OCI-LY7 (cell line): ENCODE measurements at regions not wholly inside any gene's neighbourhood (a gene's known extent, or its start where the extent isn't known, plus 50 kb on each side); places are given as distances from the start of the nearest gene placed in this dataset.

Source experiments
- CTCF ChIP-seq: fragments of 200-600 bp; sonication (generic); conservative IDR thresholded peaks from 2 replicates; pipeline ENCODE4 v1.5.1; 2014; ENCODE audit warnings: mild to moderate bottlenecking, antibody characterized with exemption, low read length, moderate library complexity, mixed read lengths
- EZH2phosphoT487 ChIP-seq: fragments of 200-600 bp; sonication (generic); IDR thresholded peaks from 2 replicates; pipeline ENCODE4 v1.6.1; 2018; ENCODE audit warnings: low read depth, borderline replicate concordance, mild to moderate bottlenecking, mixed run types, antibody characterized with exemption, low read length, moderate library complexity, mixed read lengths

DNA sequence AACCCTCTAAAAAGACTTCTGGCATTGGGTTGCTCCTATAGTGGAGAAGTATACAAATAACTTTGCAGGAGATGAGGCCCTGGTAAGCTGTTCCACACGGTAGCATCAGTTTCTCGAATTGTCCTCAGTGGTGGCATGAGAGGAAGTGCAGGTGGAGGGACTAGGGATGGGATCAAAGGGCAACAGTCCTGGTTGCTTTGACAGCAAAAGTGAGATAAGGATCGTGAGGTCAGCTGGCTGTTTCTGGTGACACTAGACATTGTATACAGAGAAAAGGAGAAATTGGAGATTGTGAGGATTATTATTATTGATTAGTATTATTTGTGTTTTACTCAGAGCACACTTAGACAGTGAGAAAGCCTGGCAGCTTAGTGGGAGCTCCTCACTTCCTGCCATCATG, 61.3 kb upstream of the EXOC2 start:
- TF ChIP-seq EZH2phosphoT487: no peak
- no peak for TF ChIP-seq CTCF
